ENCODE measurements at regions not wholly inside any gene's neighbourhood (a gene's known extent, or its start where the extent isn't known, plus 50 kb on each side); places are given as distances from the start of the nearest gene placed in this dataset.

GRCh38 chr11:88039476-88040147 is 135.6 kb downstream of the RAB38 start:
- H3K9me3 ChIP-seq (ENCODE audit: control insufficient read depth in 4 of 4, low read length in 3 of 4) = no peaks in the 10 kb centered on the region

More at GRCh38 chr11:88039476-88040147, 135.6 kb downstream of the RAB38 start:
- H3K27me3 ChIP-seq (ENCODE audit: control insufficient read depth in 4 of 4, insufficient read depth in 4 of 4, low read length in 3 of 4) = peaks cover 0 to 3% (median 0%) of the 10 kb centered on the region in 4 donors
- WGBS = 57% methylated on average over 2 of the region's 2 CpGs
- no peak for DNase-seq (ENCODE audit: low spot score)
- no peaks in the 10 kb centered on the region for H3K36me3 ChIP-seq (ENCODE audit: control insufficient read depth in 4 of 4, insufficient read depth in 3 of 4, low read depth in 1 of 4, low read length in 3 of 4)
- H3K4me1 ChIP-seq (ENCODE audit: control insufficient read depth in 4 of 4, insufficient read depth in 4 of 4, low read length in 3 of 4) = peaks cover 0 to 2% (median under 1%) of the 10 kb centered on the region in 4 donors
- no peak overlapping the region for H3K4me3 ChIP-seq (ENCODE audit: low read depth in 1 of 3, low read length in 3 of 3)
- no peak overlapping the region for H3K27ac ChIP-seq (ENCODE audit: low read depth in 1 of 2, low read length in 2 of 2)
- TF ChIP-seq HNF4G (IDR thresholded peaks at IDR 0.05) = no peak
- no peak for TF ChIP-seq ZBTB33 (IDR thresholded peaks at IDR 0.05)
- no peak for TF ChIP-seq SP1 (IDR thresholded peaks at IDR 0.05)
- no peak for TF ChIP-seq JUND (IDR thresholded peaks at IDR 0.05)
- TF ChIP-seq NR2F2 (IDR thresholded peaks at IDR 0.05) = no peak
- no peak for TF ChIP-seq HNF4A (conservative IDR thresholded peaks at IDR 0.05)
- TF ChIP-seq TAF1 (conservative IDR thresholded peaks at IDR 0.05) = no peak
- TF ChIP-seq RAD21 (IDR thresholded peaks at IDR 0.05) = no peak
- no peak for TF ChIP-seq REST (IDR thresholded peaks at IDR 0.05)
- TF ChIP-seq CTCF (IDR thresholded peaks at IDR 0.05; ENCODE audit: low read depth, low read length, missing input control) = no peak
- no peak for TF ChIP-seq YY1 (IDR thresholded peaks at IDR 0.05)
- TF ChIP-seq ATF3 (IDR thresholded peaks at IDR 0.05) = no peak
- no peak for TF ChIP-seq GABPA (IDR thresholded peaks at IDR 0.05 in 1 of 2, conservative IDR thresholded peaks at IDR 0.05 in 1 of 2)
- no peak for TF ChIP-seq EGR1 (IDR thresholded peaks at IDR 0.05; ENCODE audit: low read depth in 2 of 2)
- TF ChIP-seq MAX (IDR thresholded peaks at IDR 0.05) = no peak
- TF ChIP-seq FOXA2 (IDR thresholded peaks at IDR 0.05) = no peak
- no peak for TF ChIP-seq RXRA (IDR thresholded peaks at IDR 0.05)
- no peak overlapping the region for H3K9ac ChIP-seq (ENCODE audit: low read depth in 1 of 2, low read length in 2 of 2)

All from liver (tissue), 8 donors.